Ecto neural progenitor cell (in vitro differentiated cells): ENCODE measurements at regions not wholly inside any gene's neighbourhood (a gene's known extent, or its start where the extent isn't known, plus 50 kb on each side); places are given as distances from the start of the nearest gene placed in this dataset.

Experiments used
- DNase-seq: peaks from one replicate; pipeline ENCODE4 v3.0.0-alpha.2; 2018; ENCODE audit warnings: low spot score

DNA sequence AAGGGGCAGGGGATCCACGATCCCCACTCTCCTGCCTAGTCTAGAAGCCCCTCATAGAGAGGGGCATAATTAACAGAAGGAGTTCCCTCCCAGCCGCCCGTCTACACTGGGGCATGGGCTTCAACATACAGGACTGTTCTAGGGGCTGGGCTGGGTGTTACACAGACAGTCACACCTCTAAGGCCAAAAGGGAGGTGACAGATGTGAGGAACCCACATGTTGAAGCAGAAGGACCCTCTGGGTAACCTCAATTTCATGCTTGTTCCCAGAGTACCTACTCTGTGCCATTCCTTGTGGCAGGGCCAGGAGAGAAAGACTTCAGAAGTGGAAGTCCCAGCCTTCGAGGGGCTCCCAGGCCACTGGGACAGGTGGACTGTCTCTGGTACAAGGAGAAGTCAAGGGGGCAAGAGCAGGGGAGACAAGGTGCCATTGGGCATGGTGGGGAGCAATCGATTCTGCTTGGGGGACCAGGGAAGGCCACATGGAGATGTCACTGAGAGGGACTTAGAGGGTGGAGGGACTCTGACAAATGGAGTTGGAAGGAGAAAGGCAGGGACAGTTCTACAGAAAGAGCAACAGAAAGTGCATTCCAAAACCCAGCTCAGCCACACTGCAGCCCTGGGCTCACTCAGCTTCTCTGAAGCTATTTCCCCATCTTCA lies 71.3 kb downstream of the CPN2 start:
- DNase-seq: peak; percentile 34

DNA sequence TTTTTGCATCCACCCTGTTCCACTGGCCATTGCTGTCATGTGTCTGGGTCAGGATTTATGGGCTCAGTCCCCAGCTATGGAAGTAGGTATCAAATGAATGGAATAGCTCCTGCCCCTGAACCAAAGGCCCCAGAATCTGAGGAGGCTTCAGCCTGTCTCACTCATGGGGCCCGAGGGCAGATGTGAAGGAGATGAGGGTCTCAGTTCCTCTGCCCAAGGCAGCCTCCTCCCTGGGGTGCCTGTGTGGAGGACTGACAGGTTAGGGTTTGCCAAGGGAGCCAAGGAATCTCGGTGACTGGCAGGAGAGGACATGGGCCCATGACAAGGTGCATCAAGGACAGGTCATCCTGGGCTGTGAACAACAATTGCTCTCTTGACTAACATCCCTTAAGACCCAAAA lies 70.4 kb downstream of the CPN2 start:
- peak; percentile 22 for DNase-seq

DNA sequence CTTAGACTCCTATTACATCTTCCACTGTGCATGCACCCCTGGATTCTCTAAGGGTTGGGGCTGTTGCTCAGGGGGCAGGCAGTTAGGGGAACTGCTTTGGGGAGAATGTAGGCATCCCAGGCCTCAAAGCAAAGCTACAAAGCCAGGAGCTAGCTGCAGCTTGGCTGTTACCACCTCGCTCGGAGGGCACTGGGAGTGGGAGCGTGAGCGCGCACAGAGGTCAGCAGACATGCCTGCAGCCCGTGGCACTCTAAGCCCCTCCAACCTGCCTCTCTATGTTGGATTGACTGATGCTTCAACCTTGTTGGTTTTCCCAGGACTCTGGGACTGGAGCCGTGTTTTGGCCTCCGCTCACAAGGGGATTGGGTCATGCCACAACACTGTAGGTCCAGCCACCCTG lies 69.8 kb downstream of the CPN2 start:
- peak; percentile 41 for DNase-seq

DNA sequence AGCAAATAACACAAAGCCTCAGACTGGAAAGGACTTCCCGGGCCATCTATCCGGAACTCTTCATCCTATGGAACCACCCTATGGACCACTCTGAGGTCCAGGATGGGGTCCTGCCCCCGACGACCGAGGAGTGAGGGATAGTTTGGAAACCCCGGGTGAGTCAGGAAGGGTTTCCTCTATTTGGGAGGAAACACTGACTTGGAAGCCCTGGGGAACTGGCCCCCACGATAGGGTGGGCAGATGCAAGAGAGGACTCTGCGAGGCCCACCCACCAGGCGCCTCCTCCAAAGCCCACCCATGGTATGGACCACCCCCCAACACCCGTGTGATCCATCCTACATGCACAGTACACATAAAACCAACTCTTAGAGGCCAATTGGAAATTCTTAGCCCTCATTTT lies 69.4 kb downstream of the CPN2 start:
- DNase-seq: peak; percentile 24

GRCh38 chr3:194282436-194283122 lies 68.5 kb downstream of the CPN2 start:
- peak; percentile 44 for DNase-seq

- DNase-seq: peak; percentile 28
These were observed 67.7 kb downstream of the CPN2 start for GRCh38 chr3:194283221-194284006.

DNA sequence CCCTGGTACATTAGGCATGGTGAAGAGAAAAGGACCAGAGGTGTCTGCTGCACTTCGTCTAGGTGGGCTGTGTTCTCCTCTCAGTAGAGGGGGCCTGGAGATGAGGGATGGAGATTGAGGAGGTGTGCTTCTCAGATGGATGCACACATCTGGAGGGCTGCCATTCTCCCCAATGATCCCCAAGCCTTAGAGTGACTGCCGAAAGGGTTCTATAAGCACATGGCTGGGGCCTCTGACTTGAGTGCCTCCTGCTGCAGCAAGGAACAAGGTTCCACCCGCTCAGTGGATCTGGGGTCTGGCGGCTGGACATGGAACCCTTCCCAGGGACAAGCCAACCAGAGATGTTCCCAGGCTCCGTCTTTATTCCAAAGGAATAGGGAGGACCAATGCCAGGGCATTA lies 66.8 kb downstream of the CPN2 start:
- peak; percentile 21 for DNase-seq

GRCh38 chr3:194285024-194285849 lies 65.9 kb downstream of the CPN2 start:
- DNase-seq: peak; percentile 29

DNA sequence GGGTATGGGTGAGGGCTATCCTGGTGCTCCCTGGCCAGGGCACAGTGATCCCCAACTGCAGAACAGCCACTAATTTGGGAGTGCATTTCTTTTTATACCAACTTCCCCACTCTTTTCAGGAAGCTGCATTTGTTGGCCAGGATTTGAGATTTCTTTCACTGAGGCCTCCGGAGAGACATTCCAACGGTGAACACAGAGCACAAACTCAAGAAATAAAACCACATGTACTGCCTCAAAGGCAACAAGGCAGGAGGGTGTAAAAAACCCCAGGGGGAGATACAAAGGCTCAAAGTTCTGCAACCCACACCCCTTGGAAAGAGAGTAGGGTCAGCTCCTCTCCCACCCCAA lies 65.3 kb downstream of the CPN2 start:
- peak; percentile 46 for DNase-seq

GRCh38 chr3:194286375-194287146 lies 64.6 kb downstream of the CPN2 start:
- DNase-seq: peak; percentile 90

DNA sequence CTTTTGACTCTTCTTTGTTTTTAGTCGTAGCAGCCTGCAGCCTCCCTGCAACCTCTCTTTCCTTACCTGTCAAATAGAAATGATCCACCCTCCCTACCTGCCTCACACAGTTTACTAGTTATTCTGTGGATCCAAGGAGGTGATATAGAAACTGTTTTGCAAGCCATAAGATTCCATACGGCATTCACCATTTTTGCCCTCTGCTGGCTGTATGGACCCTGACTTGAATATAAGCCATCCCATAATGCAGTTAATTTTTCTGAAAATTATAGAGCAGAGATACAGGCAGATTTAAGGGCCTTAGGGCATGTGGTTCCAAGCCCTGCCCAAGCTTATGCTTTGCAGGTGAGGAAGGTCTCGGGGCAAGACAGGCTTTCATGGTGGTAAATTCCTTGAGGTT lies 63.8 kb downstream of the CPN2 start:
- DNase-seq: no peak

GRCh38 chr3:194287977-194288706 lies 63.0 kb downstream of the CPN2 start:
- no peak for DNase-seq
